ENCODE measurements at regions not wholly inside any gene's neighbourhood (a gene's known extent, or its start where the extent isn't known, plus 50 kb on each side); places are given as distances from the start of the nearest gene placed in this dataset.

DNA sequence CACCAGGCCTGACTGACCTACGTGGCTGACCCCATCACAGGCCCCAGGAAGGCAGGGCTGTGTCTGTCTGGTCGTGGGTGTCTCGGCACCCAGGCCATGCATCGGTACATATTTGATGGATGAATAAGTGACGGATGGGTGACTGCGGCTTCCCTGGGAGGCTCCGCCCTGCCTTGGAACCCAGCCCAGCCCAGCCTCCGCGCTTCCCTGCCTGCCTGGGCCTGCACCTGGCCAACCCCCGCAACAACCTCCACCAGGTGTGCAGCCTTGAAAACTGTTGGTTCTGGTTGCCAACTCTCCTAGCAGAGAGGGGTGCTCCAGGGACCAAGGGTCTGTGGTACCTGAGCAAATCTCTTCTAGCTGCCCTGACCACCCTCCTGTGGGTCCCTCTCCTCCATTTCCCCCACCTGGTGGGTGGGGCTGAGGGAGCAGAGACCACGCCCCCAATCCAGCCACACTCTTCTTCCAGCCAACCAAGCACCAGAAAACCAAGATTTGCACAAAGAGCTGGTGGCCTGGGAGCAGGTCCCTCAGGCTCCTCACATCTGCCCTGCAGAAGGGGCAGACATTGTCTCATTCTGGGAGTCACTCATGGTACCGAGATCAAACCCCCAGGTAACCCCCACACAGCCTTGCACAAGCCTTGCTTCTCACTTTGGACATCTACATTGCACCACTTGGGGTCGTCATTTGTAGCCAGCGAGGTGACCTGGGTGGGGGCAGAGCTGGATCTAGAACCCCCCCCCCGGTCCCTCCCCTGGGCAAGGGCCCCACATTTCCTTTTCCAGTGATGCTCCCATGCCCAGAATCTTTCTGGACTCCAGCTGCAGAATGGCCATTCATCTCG is 100.6 kb upstream of the IER5L start:
- no peak for DNase-seq

DNA sequence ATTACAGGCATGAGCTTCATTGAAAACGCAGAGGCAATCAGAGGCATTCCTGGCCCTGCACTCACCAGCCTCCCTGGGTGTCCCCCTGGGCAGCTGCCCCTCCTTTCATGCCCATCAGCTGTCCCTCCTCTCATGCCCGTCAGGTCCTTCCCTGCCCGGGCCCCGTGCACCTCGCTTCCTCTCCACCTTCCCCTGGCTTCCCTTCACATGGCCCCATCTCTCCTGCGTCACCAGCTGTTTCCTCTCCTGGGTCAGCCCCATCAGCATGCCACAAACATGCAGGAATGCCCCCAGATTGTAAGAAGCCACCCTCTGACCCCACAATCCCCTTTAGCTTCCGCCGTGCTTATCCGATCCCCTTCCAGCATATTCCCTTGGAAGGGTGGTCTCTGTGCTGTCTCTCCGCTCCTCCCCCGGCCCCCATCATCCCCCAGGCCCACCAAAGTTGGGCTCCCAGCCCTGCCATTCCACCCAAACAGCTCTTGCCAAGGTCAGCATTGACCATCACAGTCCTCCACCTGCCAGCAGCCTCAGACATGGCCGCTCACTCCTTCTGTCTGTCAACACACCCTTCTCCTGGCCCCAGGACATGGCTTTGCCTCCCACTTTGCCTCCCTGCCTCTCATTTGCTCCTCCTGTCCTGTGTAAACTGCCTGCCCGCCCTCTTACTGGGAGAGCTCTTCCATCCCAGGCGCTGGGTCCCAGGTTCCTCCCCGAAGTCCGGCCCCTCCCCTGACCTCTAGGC is 98.6 kb upstream of the IER5L start:
- DNase-seq, result no peak

DNA sequence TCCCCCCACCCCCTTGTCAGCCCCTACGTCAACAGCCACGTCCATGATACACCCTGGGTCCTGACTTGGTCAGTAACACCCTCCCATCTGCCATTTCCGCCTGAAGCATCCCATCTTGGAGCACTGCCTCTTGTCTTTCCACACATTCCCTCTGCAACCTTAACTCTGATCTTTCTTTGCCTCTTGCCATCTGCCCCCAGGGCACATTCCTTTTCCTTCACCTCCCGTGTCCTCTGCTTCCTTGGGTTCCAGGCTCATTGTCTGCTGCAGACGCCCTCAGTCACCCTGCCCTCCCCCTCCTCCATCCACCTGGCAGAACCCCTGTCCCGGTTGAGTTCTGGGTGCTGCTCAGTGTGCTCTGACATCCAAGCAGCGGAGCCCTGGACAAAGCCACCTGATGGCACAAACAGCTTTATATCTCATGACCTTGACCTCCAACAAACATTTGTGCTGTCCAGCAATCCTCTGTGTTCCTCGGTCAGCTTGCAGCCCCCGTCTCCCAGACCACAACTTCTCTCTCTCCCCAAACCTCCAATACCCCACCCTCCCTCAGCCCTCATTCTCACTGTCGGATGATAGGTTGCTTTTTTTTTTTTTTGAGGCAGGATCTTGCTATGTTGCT is 97.7 kb upstream of the IER5L start:
- DNase-seq, result no peak

DNA sequence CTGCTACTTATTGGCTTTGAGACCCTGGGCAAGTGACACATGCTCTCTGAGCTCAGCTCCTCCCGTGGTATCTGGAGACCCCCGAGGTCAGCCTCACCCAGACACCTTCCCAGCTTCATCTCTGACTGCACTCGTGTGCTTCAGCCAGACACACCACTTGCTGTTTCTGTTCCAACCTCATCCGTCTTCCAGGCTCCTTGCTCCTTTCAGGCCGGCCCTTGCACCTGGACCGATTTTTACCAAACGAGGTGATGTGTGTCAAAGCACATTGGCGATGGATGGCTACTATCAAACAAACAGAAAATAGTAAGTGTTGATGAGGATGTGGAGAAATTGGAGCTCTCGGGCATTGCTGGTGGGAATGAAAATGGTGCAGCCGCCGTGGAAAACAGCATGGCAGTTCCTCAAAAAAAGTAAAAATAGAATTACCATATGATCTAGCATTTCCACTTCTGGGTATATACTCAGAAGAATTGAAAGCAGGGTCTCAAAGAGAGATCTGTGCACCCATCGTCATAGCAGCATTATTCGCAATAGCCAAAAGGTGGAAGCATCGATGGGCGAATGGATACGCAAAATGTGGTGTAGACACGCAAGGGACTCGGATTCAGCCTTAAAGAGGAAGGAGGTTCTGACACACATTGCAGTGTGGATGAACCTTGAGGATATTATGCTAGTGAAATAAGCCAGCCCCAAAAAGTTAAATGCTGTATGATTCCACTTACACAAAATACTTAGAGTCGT is 96.1 kb upstream of the IER5L start:
- no peak for DNase-seq

DNA sequence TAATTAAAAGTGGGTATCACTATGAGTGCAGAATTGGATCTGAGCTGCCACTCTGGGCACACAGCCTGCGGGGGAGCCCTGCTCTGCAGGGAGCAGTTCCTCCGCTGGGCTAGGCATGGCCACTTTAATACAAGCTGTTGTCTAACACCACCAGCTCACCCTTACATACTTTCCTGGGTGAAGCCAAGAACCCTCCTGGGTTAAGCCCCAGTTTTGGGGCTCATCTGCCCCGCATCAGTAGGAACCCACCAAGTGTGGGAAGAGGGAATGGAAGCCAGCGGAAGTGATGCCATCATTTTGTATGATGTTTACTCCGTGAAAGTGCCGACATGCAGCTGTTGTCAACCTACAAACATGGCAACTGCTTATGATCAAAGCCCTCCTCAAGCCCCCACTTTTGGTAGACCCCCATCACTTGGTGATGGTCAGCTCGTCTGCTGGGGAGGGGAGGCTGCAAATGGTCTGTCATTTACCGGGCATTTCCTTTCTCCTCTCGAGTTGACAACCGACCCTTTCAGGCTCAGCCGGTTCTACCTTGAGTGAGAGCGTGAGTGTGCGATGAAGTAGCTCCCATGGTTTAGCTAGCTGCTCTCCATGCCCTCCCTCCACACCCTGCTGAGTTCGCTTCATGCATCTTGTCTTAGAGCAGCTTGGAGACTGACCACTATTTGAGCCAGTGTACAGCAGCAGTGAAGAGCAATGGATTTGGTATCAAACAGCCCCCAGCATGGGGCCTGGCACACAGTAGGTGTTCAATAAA is 95.3 kb upstream of the IER5L start:
- DNase-seq, result no peak

DNA sequence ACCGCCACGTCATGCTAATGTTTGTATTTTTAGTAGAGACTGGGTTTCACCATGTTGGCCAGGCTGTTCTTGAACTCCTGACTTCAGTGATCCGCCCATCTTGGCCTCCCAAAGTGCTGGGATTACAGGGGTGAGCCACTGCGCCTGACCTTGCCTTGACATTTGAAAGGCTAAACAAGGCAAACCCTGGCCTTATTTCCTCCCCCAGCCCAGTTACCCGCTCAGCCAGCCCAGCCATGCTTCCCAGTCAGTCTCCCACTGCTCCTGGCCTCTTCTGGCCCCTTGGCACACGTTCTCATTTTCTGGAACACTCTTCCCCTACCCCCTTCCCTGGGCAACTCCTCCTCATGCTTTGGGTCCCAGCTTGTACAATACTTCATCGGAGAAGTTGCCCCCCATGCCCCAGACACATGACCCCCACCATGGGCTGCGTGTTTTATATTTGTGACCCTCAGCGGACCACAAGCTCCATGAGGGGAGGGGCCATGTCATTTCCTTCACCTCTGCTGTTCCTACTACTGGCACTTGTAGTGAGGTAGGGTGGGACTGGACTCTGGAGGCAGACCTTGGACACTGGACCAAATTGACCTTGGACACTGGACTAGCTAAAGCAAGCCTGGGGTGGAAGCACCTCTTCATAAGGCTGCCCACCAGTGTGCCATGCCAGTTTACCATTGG is 94.4 kb upstream of the IER5L start:
- DNase-seq, result no peak

DNA sequence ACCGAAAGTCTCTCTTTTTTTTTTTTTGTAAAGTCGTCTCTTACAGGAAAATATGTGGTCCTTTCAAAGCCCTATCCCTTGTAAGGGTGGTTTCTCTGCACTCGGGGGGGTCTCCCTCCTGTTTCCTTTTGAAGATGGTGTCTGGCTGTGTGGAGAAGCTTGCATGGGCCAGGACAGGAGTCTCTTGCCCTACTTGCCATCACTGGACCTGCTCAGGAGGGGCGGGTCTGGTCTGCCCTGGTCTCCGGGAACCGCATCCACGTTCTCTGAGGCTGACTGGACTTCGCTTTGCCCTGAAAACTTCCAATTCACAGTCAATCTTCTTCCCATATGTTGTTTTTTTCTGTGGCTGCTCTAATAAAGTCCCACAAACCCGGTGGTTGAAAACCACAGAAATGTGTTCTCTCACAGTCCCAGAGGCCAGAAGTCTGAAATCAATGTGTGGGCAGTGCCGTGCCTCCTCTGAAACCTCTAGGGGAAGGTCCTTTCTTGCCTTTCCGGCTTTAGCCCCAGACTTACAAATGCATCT is 92.9 kb upstream of the IER5L start:
- DNase-seq, result no peak

DNA sequence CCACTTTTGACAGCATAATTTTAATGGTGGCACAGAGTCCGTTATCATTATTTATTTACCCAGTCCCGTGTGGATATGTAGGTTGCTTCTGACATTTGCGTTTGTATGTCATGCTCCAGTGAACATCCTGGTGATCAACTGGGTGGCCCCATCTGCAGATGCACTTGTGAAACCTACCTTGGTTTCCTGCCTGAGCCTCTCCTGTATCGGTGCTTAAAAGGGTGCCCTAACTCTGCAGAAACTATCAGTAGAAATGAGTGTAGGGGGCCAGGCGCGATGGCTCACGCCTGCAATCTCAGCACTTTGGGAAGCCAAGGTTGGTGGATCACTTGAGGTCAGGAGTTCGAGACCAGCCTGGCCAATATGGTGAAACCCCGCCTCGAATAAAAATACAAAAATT is 92.1 kb upstream of the IER5L start:
- DNase-seq, result no peak

DNA sequence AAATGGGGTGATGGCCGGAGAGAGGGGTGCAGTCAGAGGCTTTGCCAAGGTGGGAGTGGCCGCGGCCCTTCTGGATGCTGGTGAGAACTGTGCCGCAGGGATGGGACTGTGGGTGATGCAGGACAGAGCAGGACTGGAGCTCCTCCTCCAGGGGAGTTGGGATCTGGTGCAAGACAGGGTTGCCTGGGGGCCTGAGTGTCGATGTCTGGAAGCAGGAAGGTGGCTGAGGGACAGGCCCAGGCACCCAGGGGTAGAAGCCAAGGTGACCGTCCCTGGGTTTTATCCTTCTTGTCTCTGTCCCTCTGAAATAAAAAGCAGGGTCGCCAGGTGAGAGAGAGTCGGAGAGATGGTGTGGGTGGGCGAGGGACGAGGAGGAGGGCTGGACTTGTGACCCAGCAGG is 89.1 kb upstream of the IER5L start:
- DNase-seq, result no peak

DNA sequence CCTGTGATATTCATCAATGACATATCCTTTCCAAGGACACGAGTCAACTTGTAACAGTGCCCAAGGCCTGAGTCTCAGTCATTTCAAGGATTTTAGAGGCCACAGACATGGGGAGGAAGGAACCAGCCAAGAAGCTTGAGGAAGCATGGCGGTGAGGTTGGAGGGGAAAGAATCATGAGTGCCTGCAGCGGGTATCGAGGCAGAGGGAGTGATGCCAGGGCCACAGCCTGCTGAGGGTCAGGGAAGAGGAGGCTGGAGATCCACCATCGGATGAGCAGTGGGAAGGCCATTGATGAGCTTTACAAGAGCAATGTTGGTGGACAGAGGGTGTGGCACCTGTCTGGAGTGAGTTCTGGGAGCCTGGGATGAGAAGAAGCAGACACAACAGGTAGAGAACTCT is 88.5 kb upstream of the IER5L start:
- DNase-seq, result no peak

DNA sequence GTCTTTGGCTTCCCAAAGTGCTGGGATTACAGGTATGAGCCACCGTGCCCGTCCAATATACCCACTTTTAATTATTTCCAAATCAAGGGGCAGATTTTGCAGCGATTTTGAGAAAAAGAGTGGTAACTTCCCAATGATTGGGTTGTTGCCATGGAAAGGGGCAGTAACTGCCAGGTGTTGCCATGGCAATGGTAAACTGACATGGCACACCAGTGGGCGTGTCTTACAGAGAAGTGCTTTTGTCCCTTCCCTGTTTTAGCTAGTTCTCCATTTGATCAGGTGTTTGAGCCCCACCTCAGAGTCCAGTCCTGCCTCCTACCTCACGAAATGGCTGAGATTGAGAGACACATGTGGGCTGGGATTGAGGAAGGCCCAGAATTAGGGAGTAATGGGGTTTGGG is 86.3 kb upstream of the IER5L start:
- no peak for DNase-seq

DNA sequence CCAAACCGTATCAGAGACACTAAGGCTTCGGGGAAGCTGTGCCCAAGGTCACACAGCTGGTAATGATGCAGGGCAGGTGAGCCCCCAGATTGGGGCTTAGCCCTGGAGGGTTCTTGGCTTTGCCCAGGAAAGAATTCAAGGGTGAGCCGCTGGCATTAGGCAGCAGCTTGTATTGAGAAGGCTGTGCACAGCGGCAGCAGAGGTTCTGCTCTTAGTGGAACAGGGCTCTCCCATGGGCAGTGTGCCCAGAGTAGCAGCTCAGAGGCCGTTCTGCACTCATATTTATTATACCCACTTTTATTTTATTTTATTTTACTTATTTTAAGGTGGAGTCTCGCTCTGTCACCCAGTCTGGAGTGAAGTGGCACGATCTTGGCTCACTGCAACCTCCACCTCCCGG is 85.8 kb upstream of the IER5L start:
- DNase-seq, result no peak

DNA sequence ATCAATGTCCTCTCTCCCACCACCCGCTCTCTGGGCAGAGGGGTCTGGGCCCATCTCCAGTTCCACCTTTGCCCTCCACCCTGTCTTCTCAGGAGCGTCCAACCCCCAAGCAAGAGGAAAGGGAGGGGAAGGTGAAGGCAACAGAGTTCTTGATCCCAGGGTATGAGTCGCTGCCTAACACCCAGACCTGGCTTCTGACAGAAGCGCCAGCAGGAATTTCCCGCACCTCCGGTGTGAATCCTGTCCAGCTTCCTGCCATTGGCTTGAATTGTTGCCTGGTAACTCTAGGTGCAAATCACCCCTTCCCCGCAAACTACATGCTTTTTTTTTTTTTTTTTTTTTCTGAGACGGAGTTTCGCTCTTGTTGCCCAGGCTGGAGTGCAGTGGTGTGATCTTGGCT is 84.2 kb upstream of the IER5L start:
- no peak for DNase-seq

DNA sequence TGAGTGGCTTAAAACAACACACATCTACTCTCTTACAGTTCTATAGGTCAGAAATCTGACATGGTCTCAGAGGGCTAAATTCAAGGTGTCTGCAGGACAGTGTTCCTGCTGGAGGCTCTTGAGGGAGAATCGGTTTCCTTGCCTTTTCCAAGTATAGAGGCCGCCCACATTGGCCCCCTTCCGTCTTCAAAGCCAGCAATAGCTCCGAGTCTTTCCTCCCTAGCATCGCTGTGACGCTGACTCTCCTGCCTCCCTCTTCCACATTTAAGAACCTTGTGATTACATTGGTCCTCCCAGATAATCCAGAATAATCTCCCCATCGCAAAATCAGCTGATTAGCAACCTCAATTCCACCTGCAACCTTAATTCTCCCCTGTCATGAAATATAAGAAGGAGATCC is 81.3 kb upstream of the IER5L start:
- no peak for DNase-seq

DNA sequence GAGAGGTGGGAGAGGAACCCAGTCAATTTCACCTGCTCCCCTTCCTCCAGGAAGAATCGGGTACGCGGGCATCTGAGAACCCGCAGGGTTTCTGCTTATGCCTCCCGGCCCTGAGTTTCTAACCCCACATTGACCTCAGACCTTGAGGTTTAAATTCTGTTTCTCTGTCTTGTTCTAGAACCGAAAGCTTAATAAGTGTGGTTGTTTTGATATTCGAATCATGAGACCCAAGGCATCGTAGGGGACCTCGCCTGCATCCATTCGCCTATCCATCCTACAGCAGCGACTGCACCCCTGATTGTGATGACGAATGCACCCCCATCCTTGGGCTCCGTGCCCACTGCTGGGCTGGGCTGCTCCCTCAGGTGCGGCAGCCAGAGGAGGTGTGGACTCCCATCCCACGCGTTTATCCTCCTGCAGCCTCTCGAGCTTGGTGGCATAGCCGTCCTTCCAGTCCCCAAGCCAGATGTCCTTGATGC is 80.8 kb upstream of the IER5L start:
- DNase-seq, result no peak

DNA sequence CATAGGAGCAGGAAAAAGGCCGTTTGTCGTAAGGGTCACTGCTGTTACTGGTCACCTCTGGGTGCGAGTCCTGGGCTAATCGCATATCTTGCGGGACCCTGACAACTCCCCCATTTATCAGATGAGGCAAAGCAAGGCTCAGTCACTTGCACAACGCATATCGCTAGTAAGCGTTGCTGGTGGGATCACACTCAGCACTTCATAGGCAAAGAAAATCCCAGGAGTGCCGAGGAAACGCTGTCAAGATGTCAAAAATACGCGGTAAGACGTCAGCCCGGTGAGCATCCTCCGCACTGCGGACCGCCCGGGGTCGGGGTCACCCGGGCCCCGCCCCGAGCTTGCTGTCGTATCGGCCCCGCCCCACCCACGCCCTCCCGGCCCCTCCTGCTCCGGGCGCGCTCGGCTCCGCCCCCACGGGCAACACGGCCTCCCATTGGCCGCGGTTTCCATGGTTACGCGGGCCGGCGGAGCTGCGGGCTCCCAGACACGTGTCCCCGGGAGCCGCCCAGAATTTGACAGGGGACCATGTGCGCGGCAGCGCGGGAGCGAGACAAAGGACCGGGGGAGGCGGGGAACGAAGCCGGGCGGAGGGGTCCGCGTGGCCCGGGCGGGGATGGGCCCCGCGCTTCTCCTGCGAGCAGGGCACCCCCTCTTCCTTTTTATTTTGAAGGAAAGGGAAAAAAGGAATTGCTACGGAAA is 80.2 kb upstream of the IER5L start:
- DNase-seq, result peak; percentile 74 to 87

DNA sequence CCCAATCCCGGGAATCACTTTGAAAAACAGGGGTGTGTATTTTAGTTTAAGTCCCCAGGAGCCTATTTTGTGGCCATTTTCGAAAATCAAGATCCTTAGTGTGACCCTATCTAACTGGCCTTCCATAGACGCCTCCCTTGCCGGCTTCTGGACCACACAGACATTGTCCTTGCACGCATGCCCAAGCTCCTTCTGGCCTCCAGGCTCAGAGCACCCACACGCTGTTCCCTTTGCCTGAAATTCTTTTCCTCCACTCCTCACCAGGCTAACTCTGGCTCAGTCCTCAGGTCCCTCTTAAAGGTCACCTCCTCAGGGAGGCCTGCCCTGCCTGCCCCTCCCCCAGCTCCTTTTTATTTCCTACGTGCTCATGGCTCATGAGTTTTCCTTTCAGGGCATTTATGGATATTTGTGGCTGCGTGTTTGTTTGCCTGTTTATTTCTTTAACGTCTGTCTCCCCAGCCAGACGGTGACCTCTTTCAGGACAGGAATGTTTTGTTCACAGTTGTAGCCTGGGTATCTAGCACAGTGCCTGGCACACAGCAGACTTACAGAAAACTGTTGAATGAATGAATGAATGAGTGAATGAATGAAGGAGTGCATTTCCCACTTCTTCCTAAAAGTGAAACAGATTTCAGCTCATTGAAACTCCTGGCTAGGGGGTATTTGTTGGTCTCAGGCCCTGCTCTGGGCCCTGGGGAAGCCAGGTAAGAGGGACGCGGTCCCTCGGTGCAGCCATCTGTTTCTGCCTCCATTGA is 79.1 kb upstream of the IER5L start:
- DNase-seq, result no peak

DNA sequence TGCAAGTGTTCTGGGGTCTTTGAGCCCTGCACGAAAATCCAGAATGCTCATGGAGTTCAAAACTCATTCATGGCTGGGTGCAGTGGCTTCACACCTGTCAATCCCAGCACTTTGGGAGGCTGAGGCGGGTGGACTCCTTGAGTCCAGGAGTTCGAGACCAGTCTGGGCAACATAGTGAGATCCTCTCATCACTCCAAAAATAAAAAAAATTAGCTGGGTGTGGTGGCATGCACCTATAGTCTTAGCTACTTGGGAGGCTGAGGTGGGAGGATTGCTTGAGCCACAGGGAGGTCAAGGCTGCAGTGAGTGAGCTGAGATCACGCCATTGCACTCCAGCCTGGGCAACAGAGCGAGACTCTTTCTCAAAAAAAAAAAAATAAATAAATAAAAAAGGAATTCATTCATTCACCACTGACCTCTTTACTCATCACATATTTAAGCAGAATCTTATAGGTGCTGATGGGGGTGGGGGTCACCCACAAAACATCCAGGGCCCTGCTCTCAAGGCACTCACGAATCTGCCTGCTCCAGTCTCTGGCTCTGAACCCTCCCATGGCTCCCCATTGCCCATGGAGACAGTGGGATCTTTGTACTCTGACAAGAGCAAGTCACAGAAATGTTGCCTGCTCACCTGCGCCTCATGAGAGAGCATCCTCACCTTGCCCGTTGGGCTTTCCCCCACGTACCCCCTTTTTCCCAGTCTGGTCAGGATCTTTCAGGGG is 76.7 kb upstream of the IER5L start:
- no peak for DNase-seq

DNA sequence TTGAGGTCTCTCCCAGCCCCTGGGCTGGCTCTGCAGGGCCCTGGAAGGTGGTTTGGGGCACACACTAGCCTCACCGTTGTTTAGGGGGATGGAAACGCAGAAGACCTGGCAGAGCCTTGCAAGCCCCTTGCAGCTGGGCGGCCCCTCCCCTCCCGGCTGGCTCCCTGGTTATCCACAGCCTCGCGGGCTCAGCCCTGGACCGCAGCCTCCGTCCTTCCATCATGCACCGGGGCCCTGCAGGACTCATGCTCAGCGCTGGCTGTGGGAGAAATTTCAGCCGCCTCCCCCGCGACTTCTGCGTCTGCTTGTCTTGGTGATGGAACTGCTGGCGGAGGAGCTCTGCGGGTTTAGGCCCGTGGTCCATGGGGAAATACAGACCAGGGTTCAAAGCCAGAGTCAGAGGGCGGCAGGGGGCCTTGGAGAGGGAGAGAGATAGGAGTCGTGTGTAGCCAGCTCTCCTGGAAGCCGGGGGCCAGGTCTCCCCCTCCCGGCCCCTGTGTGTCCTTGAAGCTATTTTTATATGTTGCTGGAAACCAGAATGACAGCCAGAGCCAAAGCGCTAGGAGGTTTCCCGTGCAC is 75.8 kb upstream of the IER5L start:
- peak in 1 of 2 donors; percentile 34 for DNase-seq

Data from hippocampal formation (tissue), 2 donors.